Fibroblast of lung (primary cell): ENCODE measurements at regions not wholly inside any gene's neighbourhood (a gene's known extent, or its start where the extent isn't known, plus 50 kb on each side); places are given as distances from the start of the nearest gene placed in this dataset.

ENCODE experiments used
- DNase-seq, 2 donors: peaks; one replicate each; pipeline versions ENCODE4 v3.0.0 to v3.0.0-alpha.2; 2010; ENCODE audit warnings: low read depth in 2 of 2
- H2AFZ ChIP-seq: 2 replicates; pipeline ENCODE4 v1.5.1; 2012; ENCODE audit warnings: low read length, control low read depth, inconsistent platforms
- H3K27ac ChIP-seq: 2 replicates; pipeline ENCODE4 v1.5.1; 2011; ENCODE audit warnings: low read length, control low read depth; ENCODE audit not compliant: insufficient read depth
- H3K27me3 ChIP-seq: 2 replicates; pipeline ENCODE4 v1.5.1; 2011; ENCODE audit warnings: mild to moderate bottlenecking, low read length; ENCODE audit not compliant: control insufficient read depth, insufficient read depth
- H3K36me3 ChIP-seq: 2 replicates; pipeline ENCODE4 v1.5.1; 2011; ENCODE audit warnings: low read length; ENCODE audit not compliant: control insufficient read depth, insufficient read depth
- H3K4me1 ChIP-seq: 2 replicates; pipeline ENCODE4 v1.5.1; 2011; ENCODE audit warnings: low read length; ENCODE audit not compliant: control insufficient read depth, insufficient read depth; ENCODE audit errors: extremely low read depth
- H3K4me2 ChIP-seq: 2 replicates; pipeline ENCODE4 v1.5.1; 2011; ENCODE audit warnings: low read length, control low read depth; ENCODE audit not compliant: insufficient read depth; ENCODE audit errors: extremely low read depth
- H3K4me3 ChIP-seq, 4 experiments: fragments of 200-600 bp in 1 of 4; sonication (generic) in 1 of 4; replicated peaks in 1 of 4; 2 replicates each; pipeline ENCODE4 v1.5.1; 2011 to 2016; ENCODE audit warnings: low read length in 4 of 4, low read depth in 3 of 4, mild to moderate bottlenecking in 3 of 4, control low read depth in 2 of 4, inconsistent platforms in 1 of 4, mixed read lengths in 1 of 4; ENCODE audit not compliant: insufficient read depth in 1 of 4; ENCODE audit errors: control extremely low read depth in 1 of 4
- H3K79me2 ChIP-seq: 2 replicates; pipeline ENCODE4 v1.5.1; 2012; ENCODE audit warnings: mild to moderate bottlenecking, low read length, inconsistent platforms; ENCODE audit not compliant: control insufficient read depth, insufficient read depth
- H3K9ac ChIP-seq: 2 replicates; pipeline ENCODE4 v1.5.1; 2011; ENCODE audit warnings: mild to moderate bottlenecking, low read length, control low read depth; ENCODE audit not compliant: insufficient read depth
- H3K9me3 ChIP-seq: 2 replicates; pipeline ENCODE4 v1.5.1; 2012; ENCODE audit warnings: low read depth, low read length; ENCODE audit not compliant: control insufficient read depth, insufficient read depth
- H4K20me1 ChIP-seq: 2 replicates; pipeline ENCODE4 v1.5.1; 2011; ENCODE audit warnings: low read length; ENCODE audit not compliant: control insufficient read depth, insufficient read depth; ENCODE audit errors: extremely low read depth
- EZH2 ChIP-seq: IDR thresholded peaks from 2 replicates; pipeline ENCODE4 v1.5.1; 2012; ENCODE audit warnings: low read length, control low read depth, mild to moderate bottlenecking; ENCODE audit errors: missing control alignments
- TF ChIP-seq, protein P1 (sequence below), 2 donors: IDR thresholded peaks in 1 of 2; conservative IDR thresholded peaks in 1 of 2; 1 replicate in 1 of 2; 2 replicates in 1 of 2; pipeline ENCODE4 v1.5.1; 2011 to 2012; ENCODE audit warnings: low read length in 2 of 2, control low read depth in 1 of 2, inconsistent platforms in 1 of 2, low read depth in 1 of 2, mild to moderate bottlenecking in 1 of 2

DNA sequence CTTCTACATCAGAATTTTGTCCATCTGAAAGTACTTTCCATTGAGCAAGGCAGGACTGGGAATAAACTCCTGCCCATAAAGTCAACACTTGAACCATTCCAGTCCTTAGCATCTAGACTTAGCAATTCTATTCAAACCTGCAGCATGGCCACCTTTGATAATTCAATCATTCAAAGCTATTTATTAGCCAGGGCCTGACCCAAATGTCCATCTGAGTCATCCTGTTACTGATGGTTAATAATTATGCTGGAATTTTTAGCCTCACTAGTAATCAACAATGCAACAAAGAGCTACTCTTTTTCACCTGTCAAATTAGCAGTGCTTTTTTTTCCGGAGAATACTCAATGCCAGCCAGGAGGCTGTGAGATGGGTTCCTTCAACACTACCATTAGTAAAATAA, 72.7 kb upstream of the SNRK start:
- Histone ChIP-seq H3K27me3 (no peaks in the 10 kb centered on the region), H3K9ac (no peak overlapping the region), H3K4me1 (no peaks in the 10 kb centered on the region), H3K4me2 (no peak overlapping the region), H4K20me1 (no peaks in the 10 kb centered on the region), H2AFZ (no peak overlapping the region), H3K4me3 (no peak overlapping the region), H3K27ac (no peak overlapping the region), H3K79me2 (no peaks in the 10 kb centered on the region), H3K9me3 (no peaks in the 10 kb centered on the region), H3K36me3 (no peaks in the 10 kb centered on the region)
- TF ChIP-seq, protein P1, sequence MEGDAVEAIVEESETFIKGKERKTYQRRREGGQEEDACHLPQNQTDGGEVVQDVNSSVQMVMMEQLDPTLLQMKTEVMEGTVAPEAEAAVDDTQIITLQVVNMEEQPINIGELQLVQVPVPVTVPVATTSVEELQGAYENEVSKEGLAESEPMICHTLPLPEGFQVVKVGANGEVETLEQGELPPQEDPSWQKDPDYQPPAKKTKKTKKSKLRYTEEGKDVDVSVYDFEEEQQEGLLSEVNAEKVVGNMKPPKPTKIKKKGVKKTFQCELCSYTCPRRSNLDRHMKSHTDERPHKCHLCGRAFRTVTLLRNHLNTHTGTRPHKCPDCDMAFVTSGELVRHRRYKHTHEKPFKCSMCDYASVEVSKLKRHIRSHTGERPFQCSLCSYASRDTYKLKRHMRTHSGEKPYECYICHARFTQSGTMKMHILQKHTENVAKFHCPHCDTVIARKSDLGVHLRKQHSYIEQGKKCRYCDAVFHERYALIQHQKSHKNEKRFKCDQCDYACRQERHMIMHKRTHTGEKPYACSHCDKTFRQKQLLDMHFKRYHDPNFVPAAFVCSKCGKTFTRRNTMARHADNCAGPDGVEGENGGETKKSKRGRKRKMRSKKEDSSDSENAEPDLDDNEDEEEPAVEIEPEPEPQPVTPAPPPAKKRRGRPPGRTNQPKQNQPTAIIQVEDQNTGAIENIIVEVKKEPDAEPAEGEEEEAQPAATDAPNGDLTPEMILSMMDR (conservative IDR thresholded peaks at IDR 0.05 in 1 of 2, IDR thresholded peaks at IDR 0.05 in 1 of 2; ENCODE audit: low read depth in 1 of 2, low read length in 2 of 2) = no peak
- TF ChIP-seq EZH2 = no peak
- DNase-seq = no peak

DNA sequence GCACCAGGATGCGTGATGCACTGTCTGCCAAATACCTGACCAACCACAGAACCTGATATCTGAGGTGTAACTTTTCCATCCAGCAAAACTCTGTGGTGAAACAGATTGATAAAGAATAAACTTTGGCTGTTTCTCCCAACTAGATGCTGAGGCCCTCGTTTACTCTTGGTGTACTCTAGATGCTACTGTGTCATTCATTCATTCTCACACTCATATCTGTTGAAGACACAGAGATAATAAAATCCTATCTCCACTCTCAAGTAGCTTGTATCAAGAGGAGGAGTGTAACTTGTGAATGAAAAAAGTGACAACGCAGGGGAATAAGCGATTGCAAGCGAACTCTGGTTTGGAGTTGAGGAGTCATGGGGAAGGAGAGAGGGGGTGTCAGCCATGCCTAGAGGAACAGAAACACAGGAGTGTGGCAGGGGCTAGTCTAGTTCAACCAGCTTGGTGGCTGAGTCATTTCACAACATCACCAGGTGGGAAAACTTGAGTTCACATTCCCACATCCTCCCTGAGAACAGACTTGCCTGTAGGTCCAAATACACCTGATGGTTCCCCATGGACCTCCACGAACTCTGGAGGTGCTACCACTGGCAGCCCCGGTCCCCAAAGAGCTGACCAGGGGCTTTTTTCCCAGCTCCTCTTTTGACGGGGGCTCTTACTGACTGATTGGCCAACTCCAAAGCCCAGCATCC, 73.3 kb upstream of the SNRK start:
- no peak overlapping the region for H2AFZ ChIP-seq
- no peaks in the 10 kb centered on the region for H3K9me3 ChIP-seq
- no peaks in the 10 kb centered on the region for H4K20me1 ChIP-seq
- H3K4me1 ChIP-seq = no peaks in the 10 kb centered on the region
- no peak for DNase-seq
- TF ChIP-seq, protein P1 (conservative IDR thresholded peaks at IDR 0.05 in 1 of 2, IDR thresholded peaks at IDR 0.05 in 1 of 2; ENCODE audit: low read depth in 1 of 2, low read length in 2 of 2) = no peak
- TF ChIP-seq EZH2 = no peak
- no peaks in the 10 kb centered on the region for H3K79me2 ChIP-seq
- no peak overlapping the region for H3K4me3 ChIP-seq
- H3K36me3 ChIP-seq = no peaks in the 10 kb centered on the region
- no peak overlapping the region for H3K9ac ChIP-seq
- no peak overlapping the region for H3K4me2 ChIP-seq
- H3K27me3 ChIP-seq = no peaks in the 10 kb centered on the region
- H3K27ac ChIP-seq = no peak overlapping the region

DNA sequence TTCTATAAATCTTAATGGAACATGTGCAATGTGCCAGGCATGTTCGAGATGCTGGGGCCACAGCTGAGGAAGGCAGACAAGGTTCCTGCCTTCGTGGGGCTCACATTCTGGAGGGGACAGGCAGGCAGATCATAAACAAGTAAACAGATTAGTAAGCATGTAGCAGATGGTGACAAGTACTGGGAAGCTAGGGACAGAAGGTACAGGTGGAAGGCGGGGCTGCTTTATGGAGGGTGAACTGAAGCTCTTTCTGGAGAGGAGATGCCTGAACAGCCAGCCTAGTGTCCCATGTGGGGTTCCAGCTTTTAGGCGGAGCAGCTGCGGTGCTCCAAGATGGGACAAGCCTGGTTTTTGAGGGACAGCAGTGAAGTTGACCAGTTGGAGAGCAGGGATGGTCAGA, 74.7 kb upstream of the SNRK start:
- no peak overlapping the region for H3K27ac ChIP-seq
- H2AFZ ChIP-seq = no peak overlapping the region
- no peak for DNase-seq
- no peaks in the 10 kb centered on the region for H4K20me1 ChIP-seq
- no peaks in the 10 kb centered on the region for H3K9me3 ChIP-seq
- no peak overlapping the region for H3K4me3 ChIP-seq
- H3K9ac ChIP-seq = no peak overlapping the region
- no peaks in the 10 kb centered on the region for H3K36me3 ChIP-seq
- no peaks in the 10 kb centered on the region for H3K79me2 ChIP-seq
- no peak overlapping the region for H3K4me2 ChIP-seq
- TF ChIP-seq, protein P1 (conservative IDR thresholded peaks at IDR 0.05 in 1 of 2, IDR thresholded peaks at IDR 0.05 in 1 of 2; ENCODE audit: low read depth in 1 of 2, low read length in 2 of 2) = no peak
- no peak for TF ChIP-seq EZH2
- no peaks in the 10 kb centered on the region for H3K27me3 ChIP-seq
- H3K4me1 ChIP-seq = no peaks in the 10 kb centered on the region
